ENCODE measurements at regions not wholly inside any gene's neighbourhood (a gene's known extent, or its start where the extent isn't known, plus 50 kb on each side); places are given as distances from the start of the nearest gene placed in this dataset.

DNA sequence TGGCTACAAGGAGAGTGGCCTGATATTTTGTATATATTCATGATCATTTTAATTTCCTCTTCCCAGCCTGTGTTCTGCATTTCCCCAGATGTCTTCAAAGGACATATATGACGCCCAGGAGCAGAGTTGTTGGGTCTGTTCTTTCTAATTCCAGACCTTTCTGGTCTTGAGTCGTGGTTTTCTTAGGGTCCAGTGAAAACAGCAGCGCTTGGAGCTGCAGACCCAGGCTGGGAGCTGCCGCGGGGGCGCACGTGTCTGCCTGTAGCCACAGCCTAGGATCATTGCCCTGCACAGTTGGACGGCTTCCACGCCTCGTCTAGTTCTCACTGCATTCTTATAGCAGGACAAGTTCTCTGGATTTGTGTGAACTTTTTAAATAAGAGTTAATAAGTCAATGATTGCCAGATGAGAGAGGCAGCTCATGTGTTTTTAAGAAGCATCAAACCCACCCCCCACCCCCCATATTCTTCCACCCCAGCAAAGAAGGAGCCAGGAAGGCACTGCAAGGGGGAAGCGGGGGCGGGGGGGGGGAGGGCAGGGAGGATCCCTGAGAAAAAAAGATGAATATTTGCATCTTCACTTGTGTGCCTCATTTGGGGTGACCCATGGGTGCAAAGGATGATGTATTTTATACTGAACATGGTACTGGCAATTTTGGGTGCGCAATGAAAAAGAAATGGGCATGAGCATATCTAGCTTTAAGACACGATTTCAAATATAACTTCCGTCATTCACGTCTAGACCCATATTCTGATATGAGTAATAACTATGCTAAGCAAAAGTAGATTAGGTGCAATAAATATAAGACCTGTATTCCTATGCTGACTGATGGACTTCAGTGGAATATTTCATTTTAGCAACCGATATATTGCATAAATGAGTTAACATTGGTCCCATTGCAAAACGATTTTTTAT, 160.0 kb downstream of the TBXT start:
- Histone ChIP-seq H3K9ac (ENCODE audit: low read depth, low read length) (no peak overlapping the region), H3K27me3 (ENCODE audit: insufficient read depth, low read length) (peaks cover 96% of the 10 kb centered on the region), H3K4me3 (ENCODE audit: low read length) (peak overlapping the region; percentile 73; the same call in 1 of the 2 replicates), H3K9me3 (ENCODE audit: insufficient read depth, low read depth, low read length) (no peaks in the 10 kb centered on the region), H3K27ac (ENCODE audit: low read length) (no peak overlapping the region), H3K4me1 (ENCODE audit: insufficient read depth, low read length) (peaks cover 16% of the 10 kb centered on the region; the same call in 1 of the 2 replicates), H3K36me3 (ENCODE audit: insufficient read depth, low read depth, low read length) (no peaks in the 10 kb centered on the region)

DNA sequence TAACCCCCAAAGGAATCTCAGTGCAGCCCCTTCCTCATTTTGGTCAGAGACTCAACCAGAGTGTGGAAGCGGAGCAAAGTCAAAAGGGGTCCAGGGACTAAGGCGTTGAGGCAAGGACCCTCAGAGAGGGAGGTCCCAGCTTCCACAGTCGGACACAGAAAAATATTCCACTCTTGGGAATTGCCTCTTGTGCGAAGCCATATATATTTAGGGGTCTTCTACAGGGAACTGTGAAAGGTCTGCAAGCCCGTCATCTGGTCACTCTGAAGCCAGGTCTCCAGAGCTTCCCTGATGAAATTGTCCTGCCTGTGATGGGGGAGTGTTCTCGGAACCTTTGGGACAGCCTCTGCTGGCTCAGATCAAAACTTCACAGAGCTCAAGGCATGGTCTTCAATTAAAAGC, 160.8 kb downstream of the TBXT start:
- Histone ChIP-seq H3K36me3 (ENCODE audit: insufficient read depth, low read depth, low read length) (no peaks in the 10 kb centered on the region), H3K4me1 (ENCODE audit: insufficient read depth, low read length) (peaks cover 16% of the 10 kb centered on the region; the same call in 1 of the 2 replicates), H3K27me3 (ENCODE audit: insufficient read depth, low read length) (peaks cover 96% of the 10 kb centered on the region), H3K4me3 (ENCODE audit: low read length) (no peak overlapping the region), H3K9ac (ENCODE audit: low read depth, low read length) (no peak overlapping the region), H3K27ac (ENCODE audit: low read length) (no peak overlapping the region), H3K9me3 (ENCODE audit: insufficient read depth, low read depth, low read length) (no peaks in the 10 kb centered on the region)

GRCh38 chr6:166005944-166006899, 161.4 kb downstream of the TBXT start:
- H3K9ac ChIP-seq (ENCODE audit: low read depth, low read length) = peak overlapping the region; percentile 24; the same call in 1 of the 2 replicates
- H3K27ac ChIP-seq (ENCODE audit: low read length) = no peak overlapping the region
- peaks cover 98% of the 10 kb centered on the region for H3K27me3 ChIP-seq (ENCODE audit: insufficient read depth, low read length)

DNA sequence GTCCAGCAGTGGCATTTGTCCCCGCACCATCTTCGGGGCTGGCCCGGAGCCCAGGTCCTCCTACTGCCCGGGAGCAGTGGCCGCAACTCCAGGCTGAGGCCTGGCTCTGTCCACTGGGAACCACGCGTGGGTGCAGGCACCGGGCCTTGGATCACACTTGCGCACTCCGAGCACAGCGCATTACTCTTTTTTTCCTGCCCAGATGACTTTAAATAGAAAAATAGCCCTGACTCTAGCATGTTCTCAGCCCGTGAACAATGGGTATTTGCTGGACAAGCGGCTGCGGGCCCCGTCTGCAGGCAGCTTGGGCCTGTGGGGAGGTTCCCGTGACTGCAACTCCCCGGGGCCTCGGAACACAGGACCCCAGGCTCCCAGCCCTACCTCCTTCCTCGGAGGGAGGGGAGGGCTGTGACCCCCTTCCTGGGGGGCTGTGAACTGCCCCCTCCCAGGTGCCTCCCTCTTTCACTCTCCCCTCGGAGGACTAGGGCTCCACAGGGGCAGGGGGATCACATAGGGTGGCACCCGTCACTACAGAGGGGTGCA, 162.2 kb downstream of the TBXT start:
- Histone ChIP-seq H3K4me3 (ENCODE audit: low read length) (peak overlapping the region; percentile 54; the same call in 1 of the 2 replicates), H3K36me3 (ENCODE audit: insufficient read depth, low read depth, low read length) (no peaks in the 10 kb centered on the region), H3K9ac (ENCODE audit: low read depth, low read length) (peak overlapping the region; percentile 24; the same call in 1 of the 2 replicates), H3K27me3 (ENCODE audit: insufficient read depth, low read length) (peaks cover 93% of the 10 kb centered on the region), H3K27ac (ENCODE audit: low read length) (no peak overlapping the region), H3K9me3 (ENCODE audit: insufficient read depth, low read depth, low read length) (no peaks in the 10 kb centered on the region), H3K4me1 (ENCODE audit: insufficient read depth, low read length) (peaks cover 16% of the 10 kb centered on the region; the same call in 1 of the 2 replicates)

More at GRCh38 chr6:166005944-166006899, 161.4 kb downstream of the TBXT start:
- Histone ChIP-seq H3K36me3 (ENCODE audit: insufficient read depth, low read depth, low read length) (no peaks in the 10 kb centered on the region), H3K4me3 (ENCODE audit: low read length) (peak overlapping the region; percentile 54), H3K4me1 (ENCODE audit: insufficient read depth, low read length) (peaks cover 16% of the 10 kb centered on the region; the same call in 1 of the 2 replicates), H3K9me3 (ENCODE audit: insufficient read depth, low read depth, low read length) (no peaks in the 10 kb centered on the region)

- Histone ChIP-seq H3K36me3 (ENCODE audit: insufficient read depth, low read depth, low read length) (no peaks in the 10 kb centered on the region), H3K4me1 (ENCODE audit: insufficient read depth, low read length) (peaks cover 16% of the 10 kb centered on the region; the same call in 1 of the 2 replicates), H3K27ac (ENCODE audit: low read length) (no peak overlapping the region), H3K9ac (ENCODE audit: low read depth, low read length) (no peak overlapping the region), H3K27me3 (ENCODE audit: insufficient read depth, low read length) (peaks cover 87% of the 10 kb centered on the region), H3K9me3 (ENCODE audit: insufficient read depth, low read depth, low read length) (no peaks in the 10 kb centered on the region), H3K4me3 (ENCODE audit: low read length) (no peak overlapping the region)
These were observed 162.8 kb downstream of the TBXT start for GRCh38 chr6:166004876-166005275.

GRCh38 chr6:166004471-166004870, 163.2 kb downstream of the TBXT start:
- Histone ChIP-seq H3K4me1 (ENCODE audit: insufficient read depth, low read length) (peaks cover 16% of the 10 kb centered on the region; the same call in 1 of the 2 replicates), H3K9me3 (ENCODE audit: insufficient read depth, low read depth, low read length) (no peaks in the 10 kb centered on the region), H3K27ac (ENCODE audit: low read length) (no peak overlapping the region), H3K4me3 (ENCODE audit: low read length) (no peak overlapping the region), H3K27me3 (ENCODE audit: insufficient read depth, low read length) (peaks cover 87% of the 10 kb centered on the region), H3K36me3 (ENCODE audit: insufficient read depth, low read depth, low read length) (no peaks in the 10 kb centered on the region), H3K9ac (ENCODE audit: low read depth, low read length) (no peak overlapping the region)

DNA sequence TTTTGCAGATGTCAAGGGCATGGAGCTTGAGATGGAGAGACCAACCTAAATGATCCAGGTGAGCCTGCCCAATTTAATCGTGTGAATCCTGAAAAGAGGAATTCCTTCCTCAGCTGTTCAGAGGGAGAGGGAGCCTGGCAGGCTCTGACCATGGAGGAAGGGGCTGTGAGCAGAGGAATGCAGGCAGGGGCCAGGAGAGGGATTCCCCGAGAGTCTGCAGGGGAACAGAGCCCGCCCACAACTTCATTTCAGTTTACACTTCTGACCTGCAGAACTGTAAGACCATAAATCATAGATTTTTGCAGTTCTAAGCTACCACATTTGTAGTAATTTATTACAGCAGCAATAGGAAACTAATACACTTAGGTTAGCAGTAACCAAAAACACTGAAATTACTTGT, 164.1 kb downstream of the TBXT start:
- H3K9ac ChIP-seq (ENCODE audit: low read depth, low read length) = no peak overlapping the region
- no peak overlapping the region for H3K27ac ChIP-seq (ENCODE audit: low read length)
- H3K36me3 ChIP-seq (ENCODE audit: insufficient read depth, low read depth, low read length) = no peaks in the 10 kb centered on the region
- H3K9me3 ChIP-seq (ENCODE audit: insufficient read depth, low read depth, low read length) = no peaks in the 10 kb centered on the region
- peaks cover 12% of the 10 kb centered on the region; the same call in 1 of the 2 replicates for H3K4me1 ChIP-seq (ENCODE audit: insufficient read depth, low read length)
- no peak overlapping the region for H3K4me3 ChIP-seq (ENCODE audit: low read length)
- peaks cover 87% of the 10 kb centered on the region for H3K27me3 ChIP-seq (ENCODE audit: insufficient read depth, low read length)

- H3K36me3 ChIP-seq (ENCODE audit: insufficient read depth, low read depth, low read length) = no peaks in the 10 kb centered on the region
- no peak overlapping the region for H3K27ac ChIP-seq (ENCODE audit: low read length)
- no peaks in the 10 kb centered on the region for H3K9me3 ChIP-seq (ENCODE audit: insufficient read depth, low read depth, low read length)
- peaks cover 66% of the 10 kb centered on the region for H3K27me3 ChIP-seq (ENCODE audit: insufficient read depth, low read length)
- H3K9ac ChIP-seq (ENCODE audit: low read depth, low read length) = no peak overlapping the region
- H3K4me1 ChIP-seq (ENCODE audit: insufficient read depth, low read length) = peaks cover 2% of the 10 kb centered on the region; the same call in 1 of the 2 replicates
- H3K4me3 ChIP-seq (ENCODE audit: low read length) = no peak overlapping the region
These were observed 166.3 kb downstream of the TBXT start for GRCh38 chr6:166001359-166001758.

- H3K9me3 ChIP-seq (ENCODE audit: insufficient read depth, low read depth, low read length) = no peaks in the 10 kb centered on the region
- no peak overlapping the region for H3K27ac ChIP-seq (ENCODE audit: low read length)
- H3K36me3 ChIP-seq (ENCODE audit: insufficient read depth, low read depth, low read length) = no peaks in the 10 kb centered on the region
- peaks cover 59% of the 10 kb centered on the region for H3K27me3 ChIP-seq (ENCODE audit: insufficient read depth, low read length)
- H3K4me1 ChIP-seq (ENCODE audit: insufficient read depth, low read length) = no peaks in the 10 kb centered on the region
- H3K4me3 ChIP-seq (ENCODE audit: low read length) = no peak overlapping the region
- no peak overlapping the region for H3K9ac ChIP-seq (ENCODE audit: low read depth, low read length)
These were observed 168.4 kb downstream of the TBXT start for GRCh38 chr6:165999279-165999678.

GRCh38 chr6:165998072-165998471, 169.6 kb downstream of the TBXT start:
- H3K27ac ChIP-seq (ENCODE audit: low read length) = no peak overlapping the region
- H3K9me3 ChIP-seq (ENCODE audit: insufficient read depth, low read depth, low read length) = no peaks in the 10 kb centered on the region
- no peak overlapping the region for H3K4me3 ChIP-seq (ENCODE audit: low read length)
- no peaks in the 10 kb centered on the region for H3K4me1 ChIP-seq (ENCODE audit: insufficient read depth, low read length)
- H3K27me3 ChIP-seq (ENCODE audit: insufficient read depth, low read length) = peaks cover 59% of the 10 kb centered on the region
- H3K36me3 ChIP-seq (ENCODE audit: insufficient read depth, low read depth, low read length) = no peaks in the 10 kb centered on the region
- H3K9ac ChIP-seq (ENCODE audit: low read depth, low read length) = no peak overlapping the region

DNA sequence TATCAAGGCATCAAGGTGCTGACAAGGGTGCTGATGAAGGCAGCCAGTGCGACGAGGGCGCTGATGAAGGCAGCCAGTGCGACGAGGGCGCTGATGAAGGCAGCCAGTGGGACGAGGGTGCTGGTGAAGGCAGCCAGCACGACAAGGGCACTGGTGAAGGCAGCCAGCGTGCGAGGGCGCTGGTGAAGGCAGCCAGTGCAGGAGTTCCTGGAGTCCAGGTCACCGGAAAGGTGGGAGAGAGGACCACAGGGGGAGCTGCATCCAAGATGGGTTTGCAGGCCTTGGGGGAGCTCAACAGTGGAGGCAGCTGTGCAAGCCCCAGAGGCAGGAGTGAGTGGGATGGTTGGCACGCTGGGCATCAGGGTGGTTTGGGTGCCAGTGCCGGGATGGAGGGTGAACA, 176.3 kb downstream of the TBXT start:
- H3K4me1 ChIP-seq (ENCODE audit: insufficient read depth, low read length) = peaks cover 3% of the 10 kb centered on the region; the same call in 1 of the 2 replicates
- H3K36me3 ChIP-seq (ENCODE audit: insufficient read depth, low read depth, low read length) = no peaks in the 10 kb centered on the region
- H3K27me3 ChIP-seq (ENCODE audit: insufficient read depth, low read length) = peaks cover 92% of the 10 kb centered on the region
- H3K9me3 ChIP-seq (ENCODE audit: insufficient read depth, low read depth, low read length) = no peaks in the 10 kb centered on the region
- no peak overlapping the region for H3K4me3 ChIP-seq (ENCODE audit: low read length)
- H3K9ac ChIP-seq (ENCODE audit: low read depth, low read length) = no peak overlapping the region
- H3K27ac ChIP-seq (ENCODE audit: low read length) = no peak overlapping the region

Data from iPS-20b (cell line).